H1 (cell line): ENCODE measurements at regions not wholly inside any gene's neighbourhood (a gene's known extent, or its start where the extent isn't known, plus 50 kb on each side); places are given as distances from the start of the nearest gene placed in this dataset.
A peak's percentile ranks its signal among the peaks of the same experiment; 100 is the strongest.

ENCODE experiments used
- CTCF ChIA-PET: fragments of 300-600 bp; sonication (Branson Sonifier 250); formaldehyde crosslinking; loops from one replicate; lab custom pipeline; 2021; ENCODE audit not compliant: partially characterized antibody; lab: Charles Lee
- POLR2A ChIA-PET: fragments of 300-600 bp; sonication (Branson Sonifier 250); formaldehyde crosslinking; loops from one replicate; lab custom pipeline; 2021; ENCODE audit warnings: inconsistent platforms; ENCODE audit not compliant: partially characterized antibody; lab: Charles Lee
- DNase-seq, 2 experiments: peaks; one replicate each; pipeline versions ENCODE4 v3.0.0 to v3.0.0-alpha.2; 2010 to 2022; ENCODE audit warnings: low spot score in 2 of 2, low read depth in 1 of 2, mixed read lengths in 1 of 2
- FAIRE-seq: peaks from 2 replicates; lab custom pipeline; 2011; peaks lifted over from hg19 to GRCh38; lab: Jason Lieb, UNC
- H2AFZ ChIP-seq: 2 replicates; pipeline ENCODE4 v1.8.1; 2012; ENCODE audit warnings: low read length, inconsistent platforms
- H2AK5ac ChIP-seq: 2 replicates; pipeline ENCODE4 v1.6.1; 2013; ENCODE audit warnings: low read depth, low read length
- H2BK120ac ChIP-seq: replicated peaks from 2 replicates; pipeline ENCODE3; 2013; ENCODE audit warnings: low read depth, low read length, inconsistent platforms
- H2BK12ac ChIP-seq: 2 replicates; pipeline ENCODE4 v1.6.1; 2013; ENCODE audit warnings: low read depth, low read length
- H2BK15ac ChIP-seq: 2 replicates; pipeline ENCODE4 v1.6.1; 2013; ENCODE audit warnings: low read length
- H2BK20ac ChIP-seq: 2 replicates; pipeline ENCODE4 v1.6.1; 2013; ENCODE audit warnings: low read length
- H2BK5ac ChIP-seq: 2 replicates; pipeline ENCODE4 v1.6.1; 2013; ENCODE audit warnings: low read depth, low read length
- H3K14ac ChIP-seq: 2 replicates; pipeline ENCODE4 v1.6.1; 2013; ENCODE audit warnings: inconsistent platforms; ENCODE audit not compliant: insufficient read length
- H3K18ac ChIP-seq: 2 replicates; pipeline ENCODE4 v1.6.1; 2013; ENCODE audit warnings: low read length; ENCODE audit errors: extremely low read depth
- H3K23ac ChIP-seq: 2 replicates; pipeline ENCODE4 v1.6.1; 2013; ENCODE audit warnings: inconsistent platforms; ENCODE audit not compliant: insufficient read length
- H3K23me2 ChIP-seq: 2 replicates; pipeline ENCODE4 v1.6.1; 2013; ENCODE audit warnings: low read depth, low read length
- H3K27ac ChIP-seq: 2 replicates; pipeline ENCODE4 v1.6.1; 2011; ENCODE audit warnings: low read depth, low read length, inconsistent platforms
- H3K27me3 ChIP-seq, 4 experiments: replicated peaks in 1 of 4; 1 replicate in 1 of 4; 2 replicates in 3 of 4; pipeline versions ENCODE4 v1.6.1 to v1.8.1; 2011 to 2013; ENCODE audit warnings: low read length in 3 of 4, mild to moderate bottlenecking in 3 of 4, inconsistent platforms in 2 of 4, mixed read lengths in 2 of 4, moderate library complexity in 1 of 4; ENCODE audit not compliant: control insufficient read depth in 3 of 4, insufficient read depth in 3 of 4; ENCODE audit errors: extremely low read depth in 1 of 4
- H3K36me3 ChIP-seq, 4 experiments: 2 replicates each; pipeline versions ENCODE4 v1.6.1 to v1.8.1; 2011 to 2013; ENCODE audit warnings: mild to moderate bottlenecking in 4 of 4, low read length in 3 of 4, moderate library complexity in 2 of 4, control low read depth in 1 of 4, inconsistent platforms in 1 of 4; ENCODE audit not compliant: insufficient read depth in 4 of 4, control insufficient read depth in 2 of 4
- H3K4ac ChIP-seq: replicated peaks from 2 replicates; pipeline ENCODE3; 2013; ENCODE audit warnings: low read length, low read depth, mixed read lengths, inconsistent platforms; ENCODE audit not compliant: insufficient read length
- H3K4me1 ChIP-seq, 4 experiments: replicated peaks in 1 of 4; 1 replicate in 1 of 4; 2 replicates in 3 of 4; pipeline versions ENCODE4 v1.6.1 to v1.8.1; 2011 to 2013; ENCODE audit warnings: low read length in 3 of 4, inconsistent platforms in 2 of 4, mixed read lengths in 1 of 4; ENCODE audit not compliant: insufficient read depth in 4 of 4, control insufficient read depth in 3 of 4
- H3K4me2 ChIP-seq, 2 experiments: 2 replicates each; pipeline versions ENCODE4 v1.6.1 to v1.8.1; 2011 to 2013; ENCODE audit warnings: low read depth in 2 of 2, low read length in 2 of 2, control low read depth in 1 of 2, inconsistent platforms in 1 of 2, mild to moderate bottlenecking in 1 of 2; ENCODE audit not compliant: insufficient read depth in 1 of 2
- H3K4me3 ChIP-seq, 4 experiments: fragments of 200-600, 300-600 bp in 1 of 4; sonication (generic), shearing (Covaris generic), sonication (Bioruptor Twin) in 1 of 4; 2 replicates each; pipeline versions ENCODE4 v1.5.1 to v1.8.1; 2011 to 2016; ENCODE audit warnings: low read length in 4 of 4, low read depth in 3 of 4, control low read depth in 2 of 4, inconsistent platforms in 2 of 4, mild to moderate bottlenecking in 2 of 4, mixed read lengths in 1 of 4, moderate library complexity in 1 of 4; ENCODE audit not compliant: insufficient read depth in 2 of 4; ENCODE audit errors: extremely low read depth in 1 of 4
- H3K56ac ChIP-seq: replicated peaks from 2 replicates; pipeline ENCODE3; 2013; ENCODE audit warnings: low read depth, mild to moderate bottlenecking, mixed read lengths, low read length, inconsistent platforms; ENCODE audit not compliant: insufficient read length
- H3K79me1 ChIP-seq: 2 replicates; pipeline ENCODE4 v1.6.1; 2013; ENCODE audit warnings: low read depth, low read length, control low read depth
- H3K79me2 ChIP-seq, 2 experiments: 2 replicates each; pipeline versions ENCODE4 v1.6.1 to v1.8.1; 2012 to 2013; ENCODE audit warnings: low read length in 2 of 2, mild to moderate bottlenecking in 2 of 2, inconsistent platforms in 1 of 2; ENCODE audit not compliant: insufficient read depth in 2 of 2, control insufficient read depth in 1 of 2
- H3K9ac ChIP-seq, 4 experiments: replicated peaks in 1 of 4; 1 replicate in 1 of 4; 2 replicates in 3 of 4; pipeline versions ENCODE4 v1.6.1 to v1.8.1; 2011 to 2013; ENCODE audit warnings: low read depth in 3 of 4, low read length in 3 of 4, control low read depth in 2 of 4, mild to moderate bottlenecking in 2 of 4, moderate library complexity in 2 of 4, inconsistent platforms in 1 of 4; ENCODE audit errors: extremely low read depth in 1 of 4
- H3K9me3 ChIP-seq, 2 experiments: 2 replicates each; pipeline versions ENCODE4 v1.6.1 to v1.8.1; 2012 to 2013; ENCODE audit warnings: mild to moderate bottlenecking in 2 of 2, moderate library complexity in 2 of 2, control low read depth in 1 of 2, inconsistent platforms in 1 of 2, low read depth in 1 of 2, low read length in 1 of 2, mixed read lengths in 1 of 2; ENCODE audit not compliant: insufficient read depth in 2 of 2
- H4K20me1 ChIP-seq, 2 experiments: replicated peaks in 1 of 2; 2 replicates each; pipeline versions ENCODE3 to v1.8.1; 2011 to 2013; ENCODE audit warnings: inconsistent platforms in 2 of 2, low read length in 2 of 2, mild to moderate bottlenecking in 1 of 2; ENCODE audit not compliant: insufficient read depth in 2 of 2, control insufficient read depth in 1 of 2
- H4K5ac ChIP-seq: 2 replicates; pipeline ENCODE4 v1.6.1; 2013; ENCODE audit warnings: low read length, low read depth, mixed read lengths, inconsistent platforms; ENCODE audit not compliant: insufficient read length
- H4K8ac ChIP-seq: 2 replicates; pipeline ENCODE4 v1.8.0; 2013; ENCODE audit warnings: mild to moderate bottlenecking, moderate library complexity, low read length, inconsistent platforms; ENCODE audit not compliant: insufficient read depth; ENCODE audit errors: extremely low read depth
- H4K91ac ChIP-seq: replicated peaks from 2 replicates; pipeline ENCODE3; 2013; ENCODE audit warnings: low read length, mixed read lengths, inconsistent platforms; ENCODE audit not compliant: insufficient read length
- ASH2L ChIP-seq: fragments of 200-600, 300-600 bp; sonication (generic); IDR thresholded peaks from one replicate; pipeline ENCODE4 v1.7.1; 2017; ENCODE audit warnings: low read length
- BCL11A ChIP-seq, 2 experiments: IDR thresholded peaks; one replicate each; pipeline ENCODE4 v1.6.1; 2011; ENCODE audit warnings: low read depth in 2 of 2, low read length in 2 of 2, mild to moderate bottlenecking in 2 of 2
- JUND ChIP-seq: IDR thresholded peaks from 2 replicates; pipeline ENCODE4 v1.6.1; 2011; ENCODE audit warnings: mild to moderate bottlenecking, improper control_type of control experiment, low read length
- MAFK ChIP-seq: IDR thresholded peaks from 2 replicates; pipeline ENCODE4 v1.6.1; 2012; ENCODE audit warnings: low read depth, mild to moderate bottlenecking, improper control_type of control experiment, low read length
- POLR2AphosphoS5 ChIP-seq: IDR thresholded peaks from 2 replicates; pipeline ENCODE4 v1.6.1; 2011; ENCODE audit warnings: low read depth, low read length
- ZNF274 ChIP-seq: IDR thresholded peaks from 2 replicates; pipeline ENCODE4 v1.7.0; 2012; ENCODE audit warnings: low read length, borderline replicate concordance; ENCODE audit errors: extremely low read depth
- WGBS, 2 experiments: shearing (Covaris generic) in 1 of 2; methylation state at CpG; one replicate each; pipeline versions ENCODE4 v1.1.6 to v1.1.7; 2013 to 2015; ENCODE audit warnings: low lambda C conversion rate in 2 of 2, mixed read lengths in 2 of 2, inconsistent platforms in 1 of 2, low coverage in 1 of 2, missing lambda C conversion rate in 1 of 2; ENCODE audit not compliant: insufficient replicate concordance in 2 of 2, insufficient coverage in 1 of 2, insufficient read length in 1 of 2; ENCODE audit errors: extremely low coverage in 1 of 2, missing lambda C conversion rate in 1 of 2; 5-methylcytosine and 5-hydroxymethylcytosine counted together
- TF ChIP-seq, protein P1 (sequence below): IDR thresholded peaks from 2 replicates; pipeline ENCODE4 v1.6.1; 2011; ENCODE audit warnings: low read length, improper control_type of control experiment

- no peak for TF ChIP-seq ASH2L
These were observed 222.3 kb downstream of the IKZF2 start (continued) for GRCh38 chr2:212929116-212929515.

- Histone ChIP-seq H2AK5ac (no peak overlapping the region), H2BK15ac (no peak overlapping the region), H3K23me2 (no peaks in the 10 kb centered on the region), H3K4ac (no peak overlapping the region), H3K4me2 (no peak overlapping the region), H2BK120ac (no peak overlapping the region), H3K4me1 (no peaks in the 10 kb centered on the region), H3K79me2 (no peaks in the 10 kb centered on the region), H2BK5ac (no peak overlapping the region), H2BK12ac (no peak overlapping the region), H3K27ac (no peak overlapping the region), H4K20me1 (no peaks in the 10 kb centered on the region), H3K23ac (no peak overlapping the region), H2AFZ (peak overlapping the region; percentile 34; the same call in 1 of the 2 replicates), H3K27me3 (no peaks in the 10 kb centered on the region), H3K9me3 (no peaks in the 10 kb centered on the region), H3K79me1 (no peaks in the 10 kb centered on the region), H4K8ac (no peak overlapping the region), H3K9ac (no peak overlapping the region; a peak in 1 of 7 replicates), H4K5ac (no peak overlapping the region), H3K18ac (no peak overlapping the region), H2BK20ac (no peak overlapping the region), H3K4me3 (no peak overlapping the region), H4K91ac (no peak overlapping the region), H3K14ac (no peak overlapping the region), H3K56ac (no peak overlapping the region), H3K36me3 (no peaks in the 10 kb centered on the region)
- WGBS, 2 experiments: 95% methylated on average over 4 of the region's 4 CpGs; no CpG with 5 or more reads in 1 of the 2 experiments
- ChIA-PET POLR2A (no interaction called here), CTCF (no interaction called here)
- no peak for FAIRE-seq
- DNase-seq: no peak
- TF ChIP-seq BCL11A (IDR thresholded peaks at IDR 0.05; ENCODE audit: low read depth in 2 of 2, low read length in 2 of 2) (no peak), MAFK (no peak), ZNF274 (no peak), POLR2AphosphoS5 (no peak), JUND (no peak)
- TF ChIP-seq, protein P1, sequence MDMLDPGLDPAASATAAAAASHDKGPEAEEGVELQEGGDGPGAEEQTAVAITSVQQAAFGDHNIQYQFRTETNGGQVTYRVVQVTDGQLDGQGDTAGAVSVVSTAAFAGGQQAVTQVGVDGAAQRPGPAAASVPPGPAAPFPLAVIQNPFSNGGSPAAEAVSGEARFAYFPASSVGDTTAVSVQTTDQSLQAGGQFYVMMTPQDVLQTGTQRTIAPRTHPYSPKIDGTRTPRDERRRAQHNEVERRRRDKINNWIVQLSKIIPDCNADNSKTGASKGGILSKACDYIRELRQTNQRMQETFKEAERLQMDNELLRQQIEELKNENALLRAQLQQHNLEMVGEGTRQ: no peak
These were observed 222.7 kb downstream of the IKZF2 start for GRCh38 chr2:212928681-212929080.
